ENCODE measurements at regions not wholly inside any gene's neighbourhood (a gene's known extent, or its start where the extent isn't known, plus 50 kb on each side); places are given as distances from the start of the nearest gene placed in this dataset.

DNA sequence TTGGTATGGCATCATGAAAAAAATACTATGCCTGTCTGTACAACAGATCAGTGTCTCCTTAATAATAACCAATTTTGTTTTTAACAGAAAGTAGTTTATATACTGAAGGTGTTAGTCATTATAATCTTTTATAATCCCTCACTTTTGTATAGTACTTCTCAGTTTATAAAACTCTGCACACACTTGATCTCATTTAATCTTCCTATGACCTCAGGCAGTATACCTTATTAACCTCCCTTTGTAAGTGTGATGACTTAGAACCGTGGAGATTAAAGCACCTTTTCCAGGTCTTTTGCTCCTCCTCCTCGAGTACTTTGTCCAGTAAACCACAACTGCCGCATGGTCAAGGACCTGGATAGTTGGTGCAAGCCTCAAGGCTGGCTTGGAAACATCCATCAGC is 945.5 kb downstream of the EPHA4 start:
- TF ChIP-seq EP300 (IDR thresholded peaks at IDR 0.05) (no peak), POLR2A (IDR thresholded peaks at IDR 0.05) (no peak), POLR2AphosphoS5 (IDR thresholded peaks at IDR 0.05) (no peak)
- TF ChIP-seq, protein P1, sequence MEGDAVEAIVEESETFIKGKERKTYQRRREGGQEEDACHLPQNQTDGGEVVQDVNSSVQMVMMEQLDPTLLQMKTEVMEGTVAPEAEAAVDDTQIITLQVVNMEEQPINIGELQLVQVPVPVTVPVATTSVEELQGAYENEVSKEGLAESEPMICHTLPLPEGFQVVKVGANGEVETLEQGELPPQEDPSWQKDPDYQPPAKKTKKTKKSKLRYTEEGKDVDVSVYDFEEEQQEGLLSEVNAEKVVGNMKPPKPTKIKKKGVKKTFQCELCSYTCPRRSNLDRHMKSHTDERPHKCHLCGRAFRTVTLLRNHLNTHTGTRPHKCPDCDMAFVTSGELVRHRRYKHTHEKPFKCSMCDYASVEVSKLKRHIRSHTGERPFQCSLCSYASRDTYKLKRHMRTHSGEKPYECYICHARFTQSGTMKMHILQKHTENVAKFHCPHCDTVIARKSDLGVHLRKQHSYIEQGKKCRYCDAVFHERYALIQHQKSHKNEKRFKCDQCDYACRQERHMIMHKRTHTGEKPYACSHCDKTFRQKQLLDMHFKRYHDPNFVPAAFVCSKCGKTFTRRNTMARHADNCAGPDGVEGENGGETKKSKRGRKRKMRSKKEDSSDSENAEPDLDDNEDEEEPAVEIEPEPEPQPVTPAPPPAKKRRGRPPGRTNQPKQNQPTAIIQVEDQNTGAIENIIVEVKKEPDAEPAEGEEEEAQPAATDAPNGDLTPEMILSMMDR (IDR thresholded peaks at IDR 0.05): no peak
